ENCODE measurements at regions not wholly inside any gene's neighbourhood (a gene's known extent, or its start where the extent isn't known, plus 50 kb on each side); places are given as distances from the start of the nearest gene placed in this dataset.
"Not testable (repeated sequence)": the region's sequence is repeated elsewhere in the genome, so short reads cannot be mapped to it uniquely, and the experiment has no call there.

GRCh38 chr10:56222237-56222636 is 138.8 kb downstream of the ZWINT start:
- Histone ChIP-seq H3K4me3 (ENCODE audit: low read depth in 1 of 2, low read length in 2 of 2) (no peak overlapping the region), H3K36me3 (ENCODE audit: control insufficient read depth in 1 of 2, insufficient read depth in 2 of 2, low read length in 2 of 2) (no peaks in the 10 kb centered on the region), H3K27me3 (ENCODE audit: low read depth, low read length) (no peaks in the 10 kb centered on the region), H3K9me3 (ENCODE audit: control insufficient read depth in 1 of 2, low read length in 2 of 2) (no peaks in the 10 kb centered on the region), H3K27ac (ENCODE audit: low read length) (no peak overlapping the region), H3K4me1 (ENCODE audit: control insufficient read depth in 1 of 2, insufficient read depth in 2 of 2, low read length in 2 of 2) (no peaks in the 10 kb centered on the region)

DNA sequence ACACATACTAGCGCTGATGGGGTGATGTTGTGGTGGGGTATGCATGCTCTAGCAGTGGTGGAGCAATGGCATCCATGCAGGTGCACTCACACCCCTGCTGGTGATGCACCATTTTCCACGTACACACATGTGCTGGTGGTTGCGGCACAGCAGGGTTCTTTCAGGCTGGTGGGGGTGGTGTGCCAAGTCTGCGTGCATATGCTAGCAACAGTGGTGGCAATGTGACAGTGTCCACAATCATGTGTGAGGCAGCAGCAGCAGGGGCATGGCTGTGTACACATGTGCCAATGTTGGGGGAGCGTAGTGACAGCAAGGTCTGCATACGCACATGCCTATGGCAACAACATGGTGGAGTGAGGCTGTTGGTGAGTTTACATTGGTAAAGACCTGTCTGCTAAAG is 148.1 kb downstream of the ZWINT start:
- H3K27ac ChIP-seq (ENCODE audit: low read length) = no peak overlapping the region
- H3K9me3 ChIP-seq (ENCODE audit: control insufficient read depth in 1 of 2, low read length in 2 of 2) = no peaks in the 10 kb centered on the region
- no peaks in the 10 kb centered on the region for H3K27me3 ChIP-seq (ENCODE audit: low read depth, low read length)
- no peak overlapping the region for H3K4me3 ChIP-seq (ENCODE audit: low read depth in 1 of 2, low read length in 2 of 2)
- H3K4me1 ChIP-seq (ENCODE audit: control insufficient read depth in 1 of 2, insufficient read depth in 2 of 2, low read length in 2 of 2) = no peaks in the 10 kb centered on the region
- no peaks in the 10 kb centered on the region for H3K36me3 ChIP-seq (ENCODE audit: control insufficient read depth in 1 of 2, insufficient read depth in 2 of 2, low read length in 2 of 2)

GRCh38 chr10:56181607-56182006 is 179.5 kb downstream of the ZWINT start:
- Histone ChIP-seq H3K36me3 (ENCODE audit: control insufficient read depth in 1 of 2, insufficient read depth in 2 of 2, low read length in 2 of 2) (no peaks in the 10 kb centered on the region), H3K4me3 (ENCODE audit: low read depth in 1 of 2, low read length in 2 of 2) (no peak overlapping the region), H3K27me3 (ENCODE audit: low read depth, low read length) (no peaks in the 10 kb centered on the region), H3K9me3 (ENCODE audit: control insufficient read depth in 1 of 2, low read length in 2 of 2) (no peaks in the 10 kb centered on the region), H3K27ac (ENCODE audit: low read length) (no peak overlapping the region), H3K4me1 (ENCODE audit: control insufficient read depth in 1 of 2, insufficient read depth in 2 of 2, low read length in 2 of 2) (no peaks in the 10 kb centered on the region)

DNA sequence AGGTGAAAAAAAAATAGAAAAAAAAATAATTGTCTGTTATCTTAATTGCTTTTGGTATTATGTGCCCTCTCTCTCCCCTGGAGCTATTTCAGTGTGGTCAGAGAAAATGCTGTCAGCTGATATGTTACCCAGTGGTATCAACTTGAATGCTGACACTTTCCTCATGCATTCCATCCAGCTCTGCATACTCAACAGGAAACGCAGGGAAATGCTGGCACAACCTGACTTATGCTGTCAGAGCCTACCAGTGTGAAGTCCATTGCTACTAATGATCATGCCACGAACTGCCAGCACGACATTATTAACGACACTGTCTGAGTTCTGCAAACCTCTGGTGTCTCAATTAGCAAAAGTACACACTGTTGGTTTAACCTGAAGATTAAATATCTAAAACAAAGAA is 182.8 kb downstream of the ZWINT start:
- Histone ChIP-seq H3K4me3 (ENCODE audit: low read depth in 1 of 2, low read length in 2 of 2) (no peak overlapping the region), H3K36me3 (ENCODE audit: control insufficient read depth in 1 of 2, insufficient read depth in 2 of 2, low read length in 2 of 2) (no peaks in the 10 kb centered on the region), H3K4me1 (ENCODE audit: control insufficient read depth in 1 of 2, insufficient read depth in 2 of 2, low read length in 2 of 2) (no peaks in the 10 kb centered on the region), H3K9me3 (ENCODE audit: control insufficient read depth in 1 of 2, low read length in 2 of 2) (no peaks in the 10 kb centered on the region), H3K27me3 (ENCODE audit: low read depth, low read length) (no peaks in the 10 kb centered on the region), H3K27ac (ENCODE audit: low read length) (no peak overlapping the region)

DNA sequence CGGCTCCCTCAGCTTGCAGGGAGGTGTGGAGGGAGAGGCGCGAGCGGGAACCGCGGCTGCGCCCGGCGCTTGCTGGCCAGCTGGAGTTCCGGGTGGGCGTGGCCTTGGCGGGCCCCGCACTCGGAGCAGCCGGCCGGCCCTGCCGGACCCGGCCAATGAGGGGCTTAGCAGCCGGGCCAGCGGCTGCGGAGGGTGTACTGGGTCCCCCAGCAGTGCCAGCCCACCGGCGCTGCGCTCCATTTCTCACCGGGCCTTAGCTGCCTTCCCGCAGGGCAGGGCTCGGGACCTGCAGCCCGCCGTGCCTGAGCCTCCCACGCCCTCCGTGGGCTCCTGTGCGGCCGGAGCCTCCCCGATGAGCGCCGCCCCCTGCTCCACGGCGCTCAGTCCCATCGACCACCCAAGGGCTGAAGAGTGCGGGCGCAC is 206.0 kb downstream of the ZWINT start:
- not testable (repeated sequence) for H3K4me3 ChIP-seq (ENCODE audit: low read depth in 1 of 2, low read length in 2 of 2); H3K36me3 ChIP-seq (ENCODE audit: control insufficient read depth in 1 of 2, insufficient read depth in 2 of 2, low read length in 2 of 2); H3K4me1 ChIP-seq (ENCODE audit: control insufficient read depth in 1 of 2, insufficient read depth in 2 of 2, low read length in 2 of 2); H3K27ac ChIP-seq (ENCODE audit: low read length); H3K27me3 ChIP-seq (ENCODE audit: low read depth, low read length)
- H3K9me3 ChIP-seq (ENCODE audit: control insufficient read depth in 1 of 2, low read length in 2 of 2) = peaks cover 0 to 10% of the 10 kb centered on the region in 2 donors

DNA sequence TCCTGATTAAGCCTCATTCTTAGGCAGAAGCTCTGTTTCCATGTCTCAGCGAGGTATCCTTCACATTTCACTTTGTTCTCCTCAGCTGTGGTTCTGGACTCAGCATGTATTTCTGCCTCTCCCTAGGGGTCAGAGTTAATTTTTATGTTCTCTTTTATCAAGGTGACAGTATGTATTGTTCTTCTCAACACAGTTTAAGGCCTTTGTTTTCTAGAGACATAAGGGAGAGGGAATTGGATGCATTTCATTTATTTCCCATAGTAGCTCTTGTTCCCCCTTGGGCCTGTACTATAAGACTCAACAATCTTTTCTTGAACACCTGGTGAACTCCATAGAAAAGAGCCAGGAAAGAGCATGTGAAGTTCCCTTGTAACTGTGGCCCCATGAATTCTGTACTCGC is 214.3 kb downstream of the ZWINT start:
- H3K4me1 ChIP-seq (ENCODE audit: control insufficient read depth in 1 of 2, insufficient read depth in 2 of 2, low read length in 2 of 2) = no peaks in the 10 kb centered on the region

DNA sequence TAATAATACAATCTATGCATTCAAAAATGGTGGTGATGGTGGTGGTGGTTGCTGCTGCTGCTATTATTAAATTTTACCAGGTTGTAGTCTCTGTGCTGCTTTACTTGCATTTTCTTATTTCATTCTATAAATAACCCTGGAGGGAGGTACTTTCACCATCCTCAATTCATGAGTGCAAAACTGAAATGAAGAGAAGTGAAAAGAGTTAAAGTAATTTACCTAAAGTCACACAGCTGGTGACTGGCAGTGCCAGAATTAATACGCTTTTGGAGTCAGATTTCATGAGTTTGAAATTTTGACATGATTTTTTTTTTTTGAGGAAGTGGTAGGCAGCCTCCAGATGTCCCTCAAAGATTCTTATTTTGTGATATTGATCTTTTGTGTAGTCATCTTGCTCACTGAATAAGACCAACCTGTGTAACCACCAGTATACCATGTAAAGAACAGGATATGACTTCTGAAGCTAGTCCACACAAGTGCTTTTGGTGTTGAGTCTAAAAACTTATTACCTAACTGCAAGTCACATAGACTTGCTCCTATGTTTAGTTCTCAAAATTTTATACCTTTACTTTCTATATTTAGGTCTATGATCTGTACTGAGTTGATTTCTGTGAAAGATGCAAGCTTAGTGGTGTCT is 218.8 kb downstream of the ZWINT start:
- H3K4me1 ChIP-seq (ENCODE audit: control insufficient read depth in 1 of 2, insufficient read depth in 2 of 2, low read length in 2 of 2) = no peaks in the 10 kb centered on the region
- no peaks in the 10 kb centered on the region for H3K9me3 ChIP-seq (ENCODE audit: control insufficient read depth in 1 of 2, low read length in 2 of 2)
- no peaks in the 10 kb centered on the region for H3K36me3 ChIP-seq (ENCODE audit: control insufficient read depth in 1 of 2, insufficient read depth in 2 of 2, low read length in 2 of 2)
- no peak overlapping the region for H3K4me3 ChIP-seq (ENCODE audit: low read depth in 1 of 2, low read length in 2 of 2)
- no peaks in the 10 kb centered on the region for H3K27me3 ChIP-seq (ENCODE audit: low read depth, low read length)
- H3K27ac ChIP-seq (ENCODE audit: low read length) = no peak overlapping the region

More for the DNA sequence above, 214.3 kb downstream of the ZWINT start:
- Histone ChIP-seq H3K4me3 (ENCODE audit: low read depth in 1 of 2, low read length in 2 of 2) (no peak overlapping the region), H3K36me3 (ENCODE audit: control insufficient read depth in 1 of 2, insufficient read depth in 2 of 2, low read length in 2 of 2) (no peaks in the 10 kb centered on the region), H3K9me3 (ENCODE audit: control insufficient read depth in 1 of 2, low read length in 2 of 2) (peaks cover 0 to 10% of the 10 kb centered on the region in 2 donors), H3K27me3 (ENCODE audit: low read depth, low read length) (no peaks in the 10 kb centered on the region), H3K27ac (ENCODE audit: low read length) (no peak overlapping the region)

- H3K4me3 ChIP-seq (ENCODE audit: low read depth in 1 of 2, low read length in 2 of 2) = no peak overlapping the region
- no peaks in the 10 kb centered on the region for H3K36me3 ChIP-seq (ENCODE audit: control insufficient read depth in 1 of 2, insufficient read depth in 2 of 2, low read length in 2 of 2)
- no peaks in the 10 kb centered on the region for H3K9me3 ChIP-seq (ENCODE audit: control insufficient read depth in 1 of 2, low read length in 2 of 2)
- H3K27me3 ChIP-seq (ENCODE audit: low read depth, low read length) = no peaks in the 10 kb centered on the region
- no peaks in the 10 kb centered on the region for H3K4me1 ChIP-seq (ENCODE audit: control insufficient read depth in 1 of 2, insufficient read depth in 2 of 2, low read length in 2 of 2)
- H3K27ac ChIP-seq (ENCODE audit: low read length) = no peak overlapping the region
Observed at GRCh38 chr10:56139405-56139804, 221.7 kb downstream of the ZWINT start.

GRCh38 chr10:56135828-56136227 is 225.2 kb downstream of the ZWINT start:
- Histone ChIP-seq H3K4me1 (ENCODE audit: control insufficient read depth in 1 of 2, insufficient read depth in 2 of 2, low read length in 2 of 2) (no peaks in the 10 kb centered on the region), H3K27ac (ENCODE audit: low read length) (no peak overlapping the region)

GRCh38 chr10:56123247-56123646 is 237.8 kb downstream of the ZWINT start:
- Histone ChIP-seq H3K27ac (ENCODE audit: low read length) (no peak overlapping the region), H3K36me3 (ENCODE audit: control insufficient read depth in 1 of 2, insufficient read depth in 2 of 2, low read length in 2 of 2) (no peaks in the 10 kb centered on the region), H3K4me1 (ENCODE audit: control insufficient read depth in 1 of 2, insufficient read depth in 2 of 2, low read length in 2 of 2) (no peaks in the 10 kb centered on the region), H3K9me3 (ENCODE audit: control insufficient read depth in 1 of 2, low read length in 2 of 2) (no peaks in the 10 kb centered on the region), H3K4me3 (ENCODE audit: low read depth in 1 of 2, low read length in 2 of 2) (no peak overlapping the region), H3K27me3 (ENCODE audit: low read depth, low read length) (no peaks in the 10 kb centered on the region)

More at GRCh38 chr10:56135828-56136227, 225.2 kb downstream of the ZWINT start:
- Histone ChIP-seq H3K9me3 (ENCODE audit: control insufficient read depth in 1 of 2, low read length in 2 of 2) (no peaks in the 10 kb centered on the region), H3K27me3 (ENCODE audit: low read depth, low read length) (no peaks in the 10 kb centered on the region), H3K4me3 (ENCODE audit: low read depth in 1 of 2, low read length in 2 of 2) (no peak overlapping the region), H3K36me3 (ENCODE audit: control insufficient read depth in 1 of 2, insufficient read depth in 2 of 2, low read length in 2 of 2) (no peaks in the 10 kb centered on the region)

- Histone ChIP-seq H3K4me3 (ENCODE audit: low read depth in 1 of 2, low read length in 2 of 2) (no peak overlapping the region), H3K27ac (ENCODE audit: low read length) (no peak overlapping the region), H3K4me1 (ENCODE audit: control insufficient read depth in 1 of 2, insufficient read depth in 2 of 2, low read length in 2 of 2) (no peaks in the 10 kb centered on the region), H3K9me3 (ENCODE audit: control insufficient read depth in 1 of 2, low read length in 2 of 2) (no peaks in the 10 kb centered on the region), H3K27me3 (ENCODE audit: low read depth, low read length) (no peaks in the 10 kb centered on the region), H3K36me3 (ENCODE audit: control insufficient read depth in 1 of 2, insufficient read depth in 2 of 2, low read length in 2 of 2) (no peaks in the 10 kb centered on the region)
Observed at GRCh38 chr10:56116684-56117083, 244.4 kb downstream of the ZWINT start.

DNA sequence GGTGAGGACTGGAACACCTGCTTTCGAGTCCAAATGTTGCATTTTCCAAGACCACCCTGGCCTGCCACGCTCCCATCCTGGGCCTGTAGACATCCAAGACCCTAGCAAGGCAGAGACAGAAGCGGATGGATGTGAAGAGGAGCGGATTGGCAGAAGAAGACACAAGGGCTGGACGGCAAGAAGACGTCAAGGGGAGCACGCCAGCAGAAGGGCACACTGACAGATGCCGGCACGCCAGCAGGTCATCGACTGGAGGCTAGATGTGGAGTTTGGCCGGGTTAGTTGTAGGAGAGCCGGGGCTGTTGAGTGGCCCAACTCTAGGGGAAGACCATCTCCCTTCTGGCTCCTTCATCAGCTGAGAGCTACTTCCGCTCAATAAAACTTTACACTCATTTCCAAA is 251.6 kb downstream of the ZWINT start:
- peaks cover 0 to 5% of the 10 kb centered on the region in 2 donors for H3K9me3 ChIP-seq (ENCODE audit: control insufficient read depth in 1 of 2, low read length in 2 of 2)
- H3K4me3 ChIP-seq (ENCODE audit: low read depth in 1 of 2, low read length in 2 of 2) = no peak overlapping the region
- H3K27ac ChIP-seq (ENCODE audit: low read length) = no peak overlapping the region
- no peaks in the 10 kb centered on the region for H3K27me3 ChIP-seq (ENCODE audit: low read depth, low read length)
- no peaks in the 10 kb centered on the region for H3K4me1 ChIP-seq (ENCODE audit: control insufficient read depth in 1 of 2, insufficient read depth in 2 of 2, low read length in 2 of 2)
- no peaks in the 10 kb centered on the region for H3K36me3 ChIP-seq (ENCODE audit: control insufficient read depth in 1 of 2, insufficient read depth in 2 of 2, low read length in 2 of 2)

All from muscle layer of duodenum (tissue), 2 donors.